ENCODE measurements at regions not wholly inside any gene's neighbourhood (a gene's known extent, or its start where the extent isn't known, plus 50 kb on each side); places are given as distances from the start of the nearest gene placed in this dataset.

DNA sequence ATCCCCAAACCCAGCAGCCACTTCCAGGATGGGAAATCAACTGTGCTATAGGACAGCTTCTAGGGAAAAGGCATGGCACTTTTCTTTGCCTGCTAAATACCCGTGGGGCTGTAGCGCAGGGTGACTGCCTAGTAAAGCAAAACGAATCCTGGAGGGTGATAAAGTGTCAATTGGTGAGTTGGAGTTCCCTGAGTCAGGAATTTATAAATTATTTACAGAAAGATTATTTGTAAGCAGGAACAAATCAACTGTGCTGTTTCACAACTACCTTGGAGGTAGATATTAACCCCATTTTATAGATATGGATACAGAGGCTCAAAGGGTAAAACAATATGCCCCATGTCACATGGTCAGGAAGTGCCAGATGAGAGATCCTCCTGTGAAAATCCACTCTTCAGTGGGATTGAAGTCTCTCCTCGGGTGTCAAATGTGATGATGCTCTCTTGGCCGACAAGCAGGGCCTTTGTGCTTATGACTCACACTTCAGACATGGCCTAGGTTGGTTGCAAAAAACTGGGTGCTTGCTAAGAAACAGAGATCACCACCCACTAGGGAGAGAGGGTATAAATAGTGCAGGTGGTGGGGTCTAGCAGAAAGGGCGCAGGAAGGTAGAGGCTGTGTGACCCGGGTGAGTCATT is 383.2 kb upstream of the ZMIZ1 start:
- WGBS, 4 donors = 78 to 85% (median 85%) methylated on average over 7 of the region's 7 CpGs
- Histone ChIP-seq H3K36me3 (replicated peaks in 1 of 2) (no peaks in the 10 kb centered on the region), H3K27ac (peak overlapping the region in 1 of 5 donors; percentile 34), H3K9me3 (replicated peaks in 1 of 3) (no peaks in the 10 kb centered on the region), H3K4me3 (no peak overlapping the region), H3K27me3 (no peaks in the 10 kb centered on the region), H3K4me1 (replicated peaks in 1 of 2) (no peaks in the 10 kb centered on the region)
- intact Hi-C loops (cut with DNase I) = no loop called here
- no peak for DNase-seq
- no peak for TF ChIP-seq CTCF (IDR thresholded peaks at IDR 0.05)
- no peak for TF ChIP-seq POLR2A (IDR thresholded peaks at IDR 0.05)

- H3K36me3 ChIP-seq (replicated peaks in 1 of 2) = no peaks in the 10 kb centered on the region
- 70 to 82% (median 80%) methylated on average over 9 to 10 of the region's 10 CpGs for WGBS, 4 donors
- DNase-seq = no peak
- no peaks in the 10 kb centered on the region for H3K27me3 ChIP-seq
- H3K4me1 ChIP-seq (replicated peaks in 1 of 2) = no peaks in the 10 kb centered on the region
- H3K27ac ChIP-seq = no peak overlapping the region
- H3K4me3 ChIP-seq = no peak overlapping the region
- intact Hi-C loops (cut with DNase I) = no loop called here
- no peaks in the 10 kb centered on the region for H3K9me3 ChIP-seq (replicated peaks in 1 of 3)
- TF ChIP-seq POLR2A (IDR thresholded peaks at IDR 0.05) = no peak
- no peak for TF ChIP-seq CTCF (IDR thresholded peaks at IDR 0.05)
Observed at GRCh38 chr10:78686444-78687060, 382.2 kb upstream of the ZMIZ1 start.

DNA sequence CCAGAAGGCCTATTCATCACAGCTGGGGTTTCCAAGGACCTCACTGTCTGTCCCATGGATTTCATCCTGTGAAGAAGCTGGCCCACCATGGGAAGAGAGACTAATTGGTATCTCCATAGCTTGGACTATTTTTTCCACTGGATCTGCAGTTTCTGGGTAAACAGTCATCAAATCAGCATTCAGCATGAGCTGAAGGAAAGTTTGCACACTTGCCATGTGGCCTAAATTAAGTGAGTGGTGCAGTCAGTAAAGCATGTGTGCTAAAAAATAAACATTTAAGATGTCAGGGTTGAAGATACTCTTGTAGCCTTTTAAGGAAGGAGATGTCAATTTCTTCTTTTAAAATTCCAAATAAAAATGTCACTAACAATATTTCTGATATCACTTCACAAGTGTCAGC is 381.1 kb upstream of the ZMIZ1 start:
- no peak for DNase-seq
- TF ChIP-seq CTCF (IDR thresholded peaks at IDR 0.05) (no peak), POLR2A (IDR thresholded peaks at IDR 0.05) (no peak)
- no peaks in the 10 kb centered on the region for H3K9me3 ChIP-seq (replicated peaks in 1 of 3)
- no peak overlapping the region for H3K27ac ChIP-seq
- H3K4me1 ChIP-seq (replicated peaks in 1 of 2) = no peaks in the 10 kb centered on the region
- intact Hi-C loops (cut with DNase I) = no loop called here
- no peaks in the 10 kb centered on the region for H3K36me3 ChIP-seq (replicated peaks in 1 of 2)
- no peaks in the 10 kb centered on the region for H3K27me3 ChIP-seq
- no peak overlapping the region for H3K4me3 ChIP-seq

- no peaks in the 10 kb centered on the region for H3K27me3 ChIP-seq
- H3K27ac ChIP-seq = peak overlapping the region in 1 of 5 donors; percentile 34
- intact Hi-C loops (cut with DNase I) = no loop called here
- 73 to 85% (median 80%) methylated on average over 6 of the region's 6 CpGs for WGBS, 4 donors
- no peak for DNase-seq
- no peak overlapping the region for H3K4me3 ChIP-seq
- H3K36me3 ChIP-seq (replicated peaks in 1 of 2) = no peaks in the 10 kb centered on the region
- no peaks in the 10 kb centered on the region for H3K4me1 ChIP-seq (replicated peaks in 1 of 2)
- H3K9me3 ChIP-seq (replicated peaks in 1 of 3) = no peaks in the 10 kb centered on the region
- no peak for TF ChIP-seq CTCF (IDR thresholded peaks at IDR 0.05)
- no peak for TF ChIP-seq POLR2A (IDR thresholded peaks at IDR 0.05)
Observed at GRCh38 chr10:78688230-78688900, 380.4 kb upstream of the ZMIZ1 start.
